HG02840 (cell line): ENCODE measurements at regions not wholly inside any gene's neighbourhood (a gene's known extent, or its start where the extent isn't known, plus 50 kb on each side); places are given as distances from the start of the nearest gene placed in this dataset.
"Not testable (repeated sequence)": the region's sequence is repeated elsewhere in the genome, so short reads cannot be mapped to it uniquely, and the experiment has no call there.

Experiments used
- ATAC-seq: cut with Tn5 transposase; IDR thresholded peaks from one replicate; pipeline ENCODE4 v1.9.1; 2021; ENCODE audit warnings: mild to moderate bottlenecking, moderate library complexity, moderate number of reproducible peaks; ENCODE audit not compliant: unreplicated experiment, low FRiP score

- no peak for ATAC-seq
Measured at GRCh38 chr4:100042235-100042634, 92.2 kb upstream of the H2AZ1 start.

GRCh38 chr4:100041646-100042045, 91.6 kb upstream of the H2AZ1 start:
- ATAC-seq: no peak

- ATAC-seq: no peak
Measured at GRCh38 chr4:100034023-100034664, 84.1 kb upstream of the H2AZ1 start.

GRCh38 chr4:100026066-100026465, 76.0 kb upstream of the H2AZ1 start:
- no peak for ATAC-seq

GRCh38 chr4:100023800-100024199, 73.7 kb upstream of the H2AZ1 start:
- ATAC-seq: no peak

- no peak for ATAC-seq
Measured at GRCh38 chr4:100022792-100023222, 72.7 kb upstream of the H2AZ1 start.

GRCh38 chr4:100019821-100020220, 69.7 kb upstream of the H2AZ1 start:
- no peak for ATAC-seq

- peak; percentile 68 for ATAC-seq
Measured at GRCh38 chr4:100017637-100018310, 67.7 kb upstream of the H2AZ1 start.

GRCh38 chr4:100016191-100016590, 66.1 kb upstream of the H2AZ1 start:
- no peak for ATAC-seq

- ATAC-seq: no peak
Measured at GRCh38 chr4:100014616-100015015, 64.5 kb upstream of the H2AZ1 start.

- ATAC-seq: no peak
Measured at GRCh38 chr4:100009490-100009889, 59.4 kb upstream of the H2AZ1 start.

GRCh38 chr4:100008048-100008447, 58.0 kb upstream of the H2AZ1 start:
- no peak for ATAC-seq

- not testable (repeated sequence) for ATAC-seq
Measured at GRCh38 chr4:100006161-100006560, 56.1 kb upstream of the H2AZ1 start.
